ENCODE measurements at regions not wholly inside any gene's neighbourhood (a gene's known extent, or its start where the extent isn't known, plus 50 kb on each side); places are given as distances from the start of the nearest gene placed in this dataset.
"Not testable (repeated sequence)": the region's sequence is repeated elsewhere in the genome, so short reads cannot be mapped to it uniquely, and the experiment has no call there.

DNA sequence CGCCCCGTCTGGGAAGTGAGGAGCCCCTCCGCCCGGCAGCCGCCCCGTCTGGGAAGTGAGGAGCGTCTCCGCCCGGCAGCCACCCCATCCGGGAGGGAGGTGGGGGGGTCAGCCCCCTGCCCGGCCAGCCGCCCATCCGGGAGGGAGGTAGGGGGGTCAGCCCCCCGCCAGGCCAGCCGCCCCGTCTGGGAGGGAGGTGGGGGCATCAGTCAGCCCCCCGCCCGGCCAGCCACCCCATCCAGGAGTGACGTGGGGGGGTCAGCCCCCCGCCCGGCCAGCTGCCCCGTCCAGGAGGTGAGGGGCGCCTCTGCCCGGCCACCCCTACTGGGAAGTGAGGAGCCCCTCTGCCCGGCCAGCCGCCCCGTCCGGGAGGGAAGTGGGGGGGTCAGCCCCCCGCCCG is 297.5 kb upstream of the DYNLRB2 start:
- DNase-seq, result not testable (repeated sequence)

- not testable (repeated sequence) for DNase-seq
These were observed 298.5 kb upstream of the DYNLRB2 start for GRCh38 chr16:80242279-80242678.

- no peak for DNase-seq
These were observed 307.5 kb upstream of the DYNLRB2 start for GRCh38 chr16:80233097-80233835.

DNA sequence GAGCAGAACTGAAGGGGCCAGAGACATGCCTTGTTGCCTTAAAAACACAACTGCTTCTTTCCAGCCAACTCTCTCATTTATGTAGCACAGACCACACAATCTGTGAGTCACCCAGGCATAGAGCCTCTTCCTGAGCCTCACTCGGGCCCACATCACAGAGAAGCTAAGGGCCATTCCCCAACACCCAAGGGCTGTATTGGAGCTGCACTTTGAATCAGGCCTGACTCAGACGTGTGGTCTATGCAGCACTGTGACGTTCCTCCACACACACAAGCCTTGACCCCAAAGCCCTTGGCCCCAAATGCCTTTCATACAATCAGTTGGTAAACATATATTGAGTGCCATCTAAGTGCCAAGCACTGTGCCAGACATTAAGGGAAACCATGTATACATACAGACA is 308.9 kb upstream of the DYNLRB2 start:
- DNase-seq, result no peak

- DNase-seq, result no peak
These were observed 309.7 kb upstream of the DYNLRB2 start for GRCh38 chr16:80231121-80231520.

DNA sequence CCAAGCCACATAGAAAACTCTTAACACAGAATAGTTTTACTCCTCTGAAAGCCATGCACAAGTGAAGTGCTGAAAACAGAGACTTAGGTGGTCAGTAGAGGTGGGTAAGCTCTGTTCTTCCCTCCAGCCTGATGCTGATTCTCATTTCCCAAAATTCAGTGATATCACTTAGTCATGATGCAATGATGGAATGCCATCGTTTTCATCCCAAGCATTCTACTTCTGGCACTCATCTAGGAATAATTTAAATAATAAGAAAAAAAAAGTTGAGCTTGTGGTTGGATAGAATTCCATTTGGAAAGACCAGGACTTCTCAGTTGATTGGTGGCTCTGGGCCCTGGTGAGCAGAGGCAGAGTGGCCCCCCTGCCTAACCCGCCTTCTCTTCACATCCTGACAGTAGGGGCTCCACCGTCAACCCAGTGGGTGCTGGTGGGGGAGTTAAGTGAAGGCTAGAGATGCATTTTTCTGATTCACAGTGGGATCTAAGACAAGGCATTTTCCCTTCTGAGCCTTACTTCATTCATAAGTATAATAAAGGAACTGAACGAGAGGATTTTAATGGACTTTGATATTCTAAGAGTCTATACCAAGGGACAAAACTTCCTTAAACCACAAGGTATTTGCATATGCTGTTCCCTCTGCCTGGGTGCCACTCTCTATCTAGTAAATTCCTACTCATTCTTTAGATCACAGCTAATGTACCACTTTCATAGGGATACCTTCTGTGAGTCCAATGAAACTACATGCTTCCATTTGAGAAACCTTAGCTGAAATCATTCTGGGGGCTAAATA is 310.3 kb upstream of the DYNLRB2 start:
- no peak for DNase-seq

DNA sequence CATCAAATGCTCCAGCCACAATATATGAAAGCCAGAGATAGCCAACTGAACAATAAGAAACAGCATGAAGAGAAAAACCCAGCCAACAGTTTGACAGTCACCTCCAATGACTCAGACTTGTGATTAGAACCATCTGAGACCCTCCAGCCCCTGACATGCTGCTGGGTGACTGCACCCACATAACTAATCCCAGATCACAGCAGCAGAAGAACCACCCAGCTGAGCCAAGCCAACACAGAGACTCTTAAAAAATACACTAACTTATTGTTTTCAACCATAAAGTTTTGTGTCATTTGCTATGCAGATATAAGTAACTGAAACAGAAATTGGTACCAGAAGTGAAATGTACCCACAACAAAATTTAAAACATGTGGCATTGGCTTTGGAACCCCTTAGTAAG is 314.3 kb upstream of the DYNLRB2 start:
- no peak for DNase-seq

DNA sequence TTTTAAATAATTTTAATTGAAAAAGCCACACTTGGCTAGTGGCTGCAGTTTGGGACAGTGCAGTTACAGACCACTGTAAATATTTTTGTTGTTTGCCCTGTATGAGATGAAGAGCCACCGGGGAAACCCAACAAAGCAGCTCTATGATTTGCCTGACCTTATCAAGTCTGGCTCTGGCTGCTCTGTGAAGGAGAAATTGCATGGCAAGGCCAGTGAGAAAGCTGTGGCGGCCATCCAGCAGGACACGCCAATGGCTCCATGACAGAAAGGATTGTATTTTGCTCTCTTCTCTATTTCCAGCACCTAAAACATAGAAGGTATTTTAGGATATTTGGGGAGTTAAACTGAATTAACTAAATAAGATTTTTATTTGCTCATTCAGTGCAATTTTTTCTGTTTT is 330.0 kb upstream of the DYNLRB2 start:
- no peak for DNase-seq

- DNase-seq, result no peak
These were observed 332.1 kb upstream of the DYNLRB2 start for GRCh38 chr16:80208743-80209142.

DNA sequence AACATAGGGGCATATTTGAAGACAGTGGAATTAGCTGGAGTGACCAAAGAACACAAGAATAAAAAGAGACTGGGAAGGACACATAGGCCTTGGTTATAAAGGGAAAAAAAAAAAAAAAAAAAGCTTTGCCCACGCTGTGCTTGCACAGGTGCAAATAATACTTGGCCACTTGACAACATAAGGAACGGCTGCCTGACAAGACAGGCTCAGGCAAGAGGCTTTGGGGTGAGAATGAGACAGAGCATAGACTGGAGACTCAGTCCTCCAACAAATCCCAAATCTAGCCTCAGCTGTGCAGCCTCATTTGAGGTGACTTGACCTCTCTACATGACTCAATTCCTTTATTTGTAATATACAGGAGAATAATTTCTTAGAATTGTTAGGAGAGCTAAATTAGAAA is 332.8 kb upstream of the DYNLRB2 start:
- no peak for DNase-seq

- DNase-seq, result no peak
These were observed 337.0 kb upstream of the DYNLRB2 start for GRCh38 chr16:80203821-80204220.

DNA sequence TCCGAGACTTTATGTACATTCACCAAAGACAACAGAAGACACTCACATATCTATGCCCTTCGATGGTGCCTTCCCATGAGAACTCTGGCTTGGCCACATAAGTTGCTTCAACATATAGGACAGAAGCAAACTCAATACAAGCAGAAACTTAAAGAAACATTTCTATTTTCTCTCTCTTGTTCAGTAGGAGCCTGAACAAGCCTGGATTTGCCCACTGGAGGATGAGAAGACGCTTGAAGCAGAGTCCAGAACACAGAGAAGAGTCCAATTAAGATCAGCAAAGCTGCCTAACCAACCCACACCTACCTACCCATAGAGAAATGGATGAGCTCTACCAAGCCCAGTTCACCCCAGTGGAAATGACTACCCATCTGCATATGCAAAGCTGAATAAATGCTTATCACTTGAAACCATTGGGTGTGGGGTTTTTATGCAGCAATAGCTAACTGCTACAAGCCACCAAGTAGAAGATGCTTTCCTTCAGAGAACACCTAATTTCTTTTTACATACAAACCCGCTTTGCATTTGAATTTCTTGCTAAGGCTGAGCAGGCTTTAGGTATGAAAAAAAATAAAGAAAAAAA is 337.9 kb upstream of the DYNLRB2 start:
- no peak for DNase-seq

- DNase-seq, result no peak
These were observed 340.7 kb upstream of the DYNLRB2 start for GRCh38 chr16:80200079-80200478.

GRCh38 chr16:80199614-80200013 is 341.2 kb upstream of the DYNLRB2 start:
- DNase-seq, result no peak

GRCh38 chr16:80198311-80199299 is 342.2 kb upstream of the DYNLRB2 start:
- DNase-seq, result no peak

- DNase-seq, result no peak
These were observed 343.0 kb upstream of the DYNLRB2 start for GRCh38 chr16:80197741-80198201.

- no peak for DNase-seq
These were observed 348.9 kb upstream of the DYNLRB2 start for GRCh38 chr16:80191928-80192327.

- no peak for DNase-seq
These were observed 351.2 kb upstream of the DYNLRB2 start for GRCh38 chr16:80189476-80190175.

DNA sequence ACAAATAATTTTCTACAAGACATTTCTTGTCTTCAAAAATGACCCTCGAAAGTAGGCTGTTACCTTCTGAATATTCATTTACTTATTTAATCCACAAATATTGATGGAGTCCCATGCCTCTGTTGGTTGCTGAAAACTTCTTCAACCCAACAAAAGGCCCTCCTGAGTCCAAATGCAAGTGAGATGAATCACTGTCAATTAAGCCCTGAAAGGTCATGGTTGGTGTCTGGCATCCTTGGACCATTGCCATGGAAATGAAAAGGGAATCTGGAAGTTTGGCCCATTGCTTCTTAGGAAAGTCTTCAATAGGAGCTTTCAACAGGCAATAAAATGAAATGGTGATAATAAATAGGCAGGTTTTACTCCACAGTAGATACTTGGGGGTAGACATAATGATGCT is 364.7 kb upstream of the DYNLRB2 start:
- no peak for DNase-seq

DNA sequence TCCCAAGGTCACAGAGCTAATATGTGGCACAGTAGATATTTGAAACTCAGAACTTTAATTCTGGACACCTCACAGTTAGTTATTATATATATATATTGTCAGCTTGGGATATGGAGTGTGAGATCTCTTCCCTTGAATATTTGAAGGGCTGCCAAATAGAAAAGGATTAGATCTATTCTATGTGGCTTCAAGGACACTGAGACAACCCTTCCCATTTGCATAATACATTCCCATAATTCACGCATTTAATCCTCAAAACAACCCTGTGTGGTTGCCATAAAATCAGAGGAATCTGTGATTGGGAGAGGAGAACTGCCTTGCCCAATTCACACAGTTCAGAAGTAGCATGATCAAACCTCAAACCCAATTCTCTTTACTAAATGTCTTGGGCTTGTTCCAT is 365.8 kb upstream of the DYNLRB2 start:
- DNase-seq, result no peak

DNA sequence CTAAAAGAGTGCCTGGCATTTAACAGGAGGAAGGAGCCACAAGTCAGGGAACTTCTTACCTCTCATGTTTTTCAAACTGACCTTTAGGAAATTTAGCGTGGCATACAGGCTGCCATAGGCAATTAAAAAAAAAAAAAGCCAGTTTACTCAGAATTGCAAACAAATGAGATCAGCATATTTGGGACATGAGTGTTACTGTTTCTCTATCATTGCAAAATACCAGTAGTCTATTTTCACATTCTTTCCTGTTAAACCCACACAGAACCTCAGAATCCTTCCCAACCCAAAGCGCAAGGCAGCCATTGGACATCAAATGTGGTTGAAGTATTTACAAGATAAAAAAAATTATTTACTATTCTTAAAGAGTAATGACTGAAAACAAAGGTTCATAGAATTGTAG is 366.4 kb upstream of the DYNLRB2 start:
- no peak for DNase-seq

- DNase-seq, result no peak
These were observed 369.0 kb upstream of the DYNLRB2 start for GRCh38 chr16:80171746-80172145.

All from SHP77 treated with DMSO at 0.1 percent for 48 hours (cell line).